Prostate gland (tissue), 2 donors: ENCODE measurements at regions not wholly inside any gene's neighbourhood (a gene's known extent, or its start where the extent isn't known, plus 50 kb on each side); places are given as distances from the start of the nearest gene placed in this dataset.

Source experiments
- CTCF ChIP-seq, 4 experiments: fragments of 200-600 bp in 2 of 4; fragments of 450-650 bp in 2 of 4; sonication (generic) in 2 of 4; IDR thresholded peaks; 1 replicate in 3 of 4; 2 replicates in 1 of 4; pipeline ENCODE4 v1.5.1; 2016 to 2019; ENCODE audit warnings: antibody characterized with exemption in 4 of 4, mild to moderate bottlenecking in 2 of 4, moderate library complexity in 2 of 4
- POLR2A ChIP-seq: fragments of 450-650 bp; IDR thresholded peaks from one replicate; pipeline ENCODE4 v1.6.1; 2016; ENCODE audit warnings: antibody characterized with exemption, mild to moderate bottlenecking

- TF ChIP-seq POLR2A, result no peak
- no peak for TF ChIP-seq CTCF (IDR thresholded peaks at IDR 0.05)
Measured at GRCh38 chr2:83594241-83595120, 864.6 kb downstream of the SUCLG1 start.
